Nephron progenitor cell (in vitro differentiated cells): ENCODE measurements at regions not wholly inside any gene's neighbourhood (a gene's known extent, or its start where the extent isn't known, plus 50 kb on each side); places are given as distances from the start of the nearest gene placed in this dataset.

Experiments
- DNase-seq: peaks from one replicate; pipeline ENCODE4 v3.0.0; 2021
- H3K27ac Mint-ChIP-seq: 2 replicates; pipeline ENCODE4 v1.8.0; 2021; ENCODE audit warnings: mild to moderate bottlenecking, moderate library complexity, mixed read lengths
- H3K27me3 Mint-ChIP-seq: 2 replicates; pipeline ENCODE4 v1.8.0; 2021; ENCODE audit warnings: mild to moderate bottlenecking, low read depth, mixed read lengths; ENCODE audit not compliant: poor library complexity
- H3K36me3 Mint-ChIP-seq: 2 replicates; pipeline ENCODE4 v1.8.0; 2021; ENCODE audit warnings: low read depth, mixed read lengths
- H3K4me1 Mint-ChIP-seq: 2 replicates; pipeline ENCODE4 v1.8.0; 2021; ENCODE audit warnings: mixed read lengths
- H3K4me3 Mint-ChIP-seq: 2 replicates; pipeline ENCODE4 v1.8.0; 2021; ENCODE audit warnings: mild to moderate bottlenecking, moderate library complexity, mixed read lengths
- H3K9me3 Mint-ChIP-seq: 2 replicates; pipeline ENCODE4 v1.8.0; 2021; ENCODE audit warnings: mild to moderate bottlenecking, moderate library complexity, mixed read lengths
- CTCF ChIP-seq: fragments of 200-600 bp; sonication (generic); IDR thresholded peaks from 2 replicates; pipeline ENCODE4 v1.5.0; 2021; ENCODE audit warnings: antibody characterized with exemption

- TF ChIP-seq CTCF = no peak
- DNase-seq = no peak
- H3K4me3 Mint-ChIP-seq = no peak overlapping the region
- H3K27me3 Mint-ChIP-seq = no peaks in the 10 kb centered on the region
- no peaks in the 10 kb centered on the region for H3K4me1 Mint-ChIP-seq
- no peaks in the 10 kb centered on the region for H3K36me3 Mint-ChIP-seq
- H3K27ac Mint-ChIP-seq = no peak overlapping the region
- peaks cover 5% of the 10 kb centered on the region for H3K9me3 Mint-ChIP-seq
These were observed 117.3 kb upstream of the PPP3CA start for GRCh38 chr4:101464596-101464995.

DNA sequence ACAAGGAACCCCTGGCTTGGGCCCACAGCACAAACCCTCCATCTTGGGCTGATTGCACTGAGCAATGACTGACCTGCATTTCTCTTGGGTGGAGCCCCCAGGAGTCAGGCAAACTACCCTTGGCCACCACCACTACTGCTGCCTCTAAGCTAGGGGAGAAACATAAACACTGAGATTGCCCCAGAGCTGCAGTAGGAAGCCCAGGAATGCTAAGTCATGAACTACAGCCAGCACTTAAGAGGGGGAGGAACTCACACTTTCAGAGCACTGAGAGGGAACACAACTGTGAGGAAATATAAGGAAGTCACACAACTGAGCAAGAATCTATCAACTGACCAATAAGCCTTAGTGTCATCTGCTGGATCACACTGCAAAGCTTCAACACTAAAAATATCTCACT is 111.6 kb upstream of the PPP3CA start:
- no peak overlapping the region for H3K4me3 Mint-ChIP-seq
- DNase-seq = no peak
- TF ChIP-seq CTCF = no peak
- no peaks in the 10 kb centered on the region for H3K4me1 Mint-ChIP-seq
- no peaks in the 10 kb centered on the region for H3K27me3 Mint-ChIP-seq
- peaks cover 24% of the 10 kb centered on the region for H3K9me3 Mint-ChIP-seq
- no peak overlapping the region for H3K27ac Mint-ChIP-seq
- no peaks in the 10 kb centered on the region for H3K36me3 Mint-ChIP-seq

DNA sequence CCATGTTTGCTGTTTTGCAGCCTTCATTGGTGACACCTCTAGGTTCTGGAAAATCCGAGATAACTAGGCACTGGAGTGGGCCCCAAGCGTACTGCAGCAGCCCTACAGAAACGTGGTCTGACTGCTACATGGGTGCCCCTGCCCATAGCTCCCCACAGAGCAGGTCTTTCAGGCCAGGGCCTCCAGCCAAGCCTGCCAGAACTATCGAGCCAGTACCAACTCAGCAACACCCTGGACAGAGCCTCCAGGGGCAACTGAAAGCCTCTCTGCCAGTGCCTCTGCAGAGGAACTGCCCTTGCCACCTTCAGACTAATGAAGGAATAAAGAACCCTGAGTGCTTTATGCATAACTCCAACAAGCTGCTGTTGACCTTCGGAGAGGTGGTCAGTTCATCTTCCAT is 111.1 kb upstream of the PPP3CA start:
- H3K36me3 Mint-ChIP-seq = no peaks in the 10 kb centered on the region
- H3K27me3 Mint-ChIP-seq = no peaks in the 10 kb centered on the region
- H3K9me3 Mint-ChIP-seq = peaks cover 24% of the 10 kb centered on the region
- no peak for DNase-seq
- H3K27ac Mint-ChIP-seq = no peak overlapping the region
- TF ChIP-seq CTCF = no peak
- H3K4me3 Mint-ChIP-seq = no peak overlapping the region
- H3K4me1 Mint-ChIP-seq = no peaks in the 10 kb centered on the region

DNA sequence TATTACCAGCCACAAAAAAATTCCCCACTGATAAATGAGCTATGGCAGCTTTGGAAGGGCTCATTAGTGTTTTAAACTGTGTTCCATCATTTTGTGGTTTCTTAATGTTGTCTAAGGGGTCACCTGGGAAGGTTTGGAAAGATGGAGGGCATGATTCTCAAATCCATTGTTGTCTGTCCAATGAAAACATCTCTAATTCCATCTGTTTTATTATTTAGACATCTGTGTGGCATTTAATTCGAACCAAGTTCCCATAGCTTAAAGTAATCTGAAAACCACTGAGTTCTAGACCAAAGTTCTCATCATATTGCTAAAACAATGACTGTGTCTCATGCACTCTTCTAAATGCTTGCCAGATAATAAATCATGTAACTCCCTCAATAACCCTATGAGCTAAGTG is 103.8 kb upstream of the PPP3CA start:
- no peak for TF ChIP-seq CTCF
- Mint-ChIP-seq H3K27ac (no peak overlapping the region), H3K4me3 (no peak overlapping the region), H3K36me3 (no peaks in the 10 kb centered on the region), H3K9me3 (peaks cover 10% of the 10 kb centered on the region), H3K4me1 (no peaks in the 10 kb centered on the region), H3K27me3 (no peaks in the 10 kb centered on the region)
- DNase-seq = no peak

- H3K4me1 Mint-ChIP-seq = no peaks in the 10 kb centered on the region
- no peak for DNase-seq
- H3K4me3 Mint-ChIP-seq = no peak overlapping the region
- no peaks in the 10 kb centered on the region for H3K27me3 Mint-ChIP-seq
- H3K36me3 Mint-ChIP-seq = no peaks in the 10 kb centered on the region
- no peak overlapping the region for H3K27ac Mint-ChIP-seq
- no peak for TF ChIP-seq CTCF
- no peaks in the 10 kb centered on the region for H3K9me3 Mint-ChIP-seq
These were observed 94.1 kb upstream of the PPP3CA start for GRCh38 chr4:101441446-101441845.

GRCh38 chr4:101439926-101440325 is 92.6 kb upstream of the PPP3CA start:
- Mint-ChIP-seq H3K27me3 (peaks cover under 1% of the 10 kb centered on the region), H3K9me3 (no peaks in the 10 kb centered on the region), H3K27ac (no peak overlapping the region), H3K36me3 (no peaks in the 10 kb centered on the region), H3K4me1 (no peaks in the 10 kb centered on the region), H3K4me3 (no peak overlapping the region)
- no peak for TF ChIP-seq CTCF
- DNase-seq = no peak
